GM23338 (cell line): ENCODE measurements at regions not wholly inside any gene's neighbourhood (a gene's known extent, or its start where the extent isn't known, plus 50 kb on each side); places are given as distances from the start of the nearest gene placed in this dataset.

Experiments used
- ATAC-seq: fragments of 200-7000 bp; cut with Tn5 transposase; 3 replicates; pipeline ENCODE4 v1.9.1; 2020
- DNase-seq: peaks from one replicate; pipeline ENCODE4 v3.0.0-alpha.2; 2015; ENCODE audit warnings: low spot score
- H2AFZ ChIP-seq: fragments of 200-600 bp; sonication (generic); 2 replicates; pipeline ENCODE4 v1.8.0; 2016; ENCODE audit warnings: antibody characterized with exemption, mild to moderate bottlenecking, moderate library complexity
- H3F3A ChIP-seq: fragments of 200-600 bp; sonication (generic); replicated peaks from 2 replicates; pipeline ENCODE4 v1.8.0; 2017; ENCODE audit warnings: antibody characterized with exemption, mixed run types, low read depth
- H3K27ac ChIP-seq: fragments of 200-600 bp; sonication (generic); 2 replicates; pipeline ENCODE4 v1.6.1; 2016; ENCODE audit warnings: low read depth
- H3K27me3 ChIP-seq: fragments of 200-600 bp; sonication (generic); 2 replicates; pipeline ENCODE4 v1.8.0; 2016; ENCODE audit warnings: mild to moderate bottlenecking, mixed run types, moderate library complexity; ENCODE audit not compliant: insufficient read depth
- H3K36me3 ChIP-seq: fragments of 200-600 bp; sonication (generic); 2 replicates; pipeline ENCODE4 v1.8.0; 2016; ENCODE audit warnings: mild to moderate bottlenecking; ENCODE audit not compliant: insufficient read depth
- H3K4me1 ChIP-seq: fragments of 200-600 bp; sonication (generic); 2 replicates; pipeline ENCODE4 v1.8.0; 2016; ENCODE audit warnings: mild to moderate bottlenecking, moderate library complexity; ENCODE audit not compliant: insufficient read depth
- H3K4me2 ChIP-seq: fragments of 200-600 bp; sonication (generic); 2 replicates; pipeline ENCODE4 v1.7.1; 2017; ENCODE audit warnings: mixed run types
- H3K4me3 ChIP-seq: fragments of 200-600 bp; sonication (generic); 2 replicates; pipeline ENCODE4 v1.6.1; 2016; ENCODE audit warnings: mixed run types
- H3K79me2 ChIP-seq: fragments of 200-600 bp; sonication (generic); replicated peaks from 2 replicates; pipeline ENCODE4 v1.8.0; 2017; ENCODE audit warnings: mild to moderate bottlenecking; ENCODE audit not compliant: insufficient read depth
- H3K9me2 ChIP-seq: fragments of 200-600 bp; sonication (generic); 2 replicates; pipeline ENCODE4 v1.8.0; 2017; ENCODE audit not compliant: insufficient read depth
- H4K20me1 ChIP-seq: fragments of 200-600 bp; sonication (generic); replicated peaks from 2 replicates; pipeline ENCODE4 v1.8.0; 2017; ENCODE audit warnings: mild to moderate bottlenecking; ENCODE audit not compliant: insufficient read depth
- H3K27ac Mint-ChIP-seq: 2 replicates; pipeline ENCODE4 v1.8.0; 2020; ENCODE audit warnings: inconsistent platforms, mild to moderate bottlenecking, moderate library complexity, mixed read lengths
- H3K27me3 Mint-ChIP-seq: 3 replicates; pipeline ENCODE4 v1.8.0; 2022; ENCODE audit warnings: low read depth, mild to moderate bottlenecking, moderate library complexity, mixed read lengths, inconsistent platforms; ENCODE audit not compliant: insufficient read depth, poor library complexity
- H3K36me3 Mint-ChIP-seq: 3 replicates; pipeline ENCODE4 v1.8.0; 2021; ENCODE audit warnings: low read depth, mild to moderate bottlenecking, inconsistent platforms, moderate library complexity, mixed read lengths
- H3K4me1 Mint-ChIP-seq: 3 replicates; pipeline ENCODE4 v1.8.0; 2020; ENCODE audit warnings: mild to moderate bottlenecking, inconsistent platforms, mixed read lengths
- H3K4me3 Mint-ChIP-seq: 3 replicates; pipeline ENCODE4 v1.8.0; 2021; ENCODE audit warnings: moderate library complexity, mild to moderate bottlenecking, inconsistent platforms, mixed read lengths
- H3K9me3 Mint-ChIP-seq: 3 replicates; pipeline ENCODE4 v1.8.0; 2020; ENCODE audit warnings: moderate library complexity, mild to moderate bottlenecking, inconsistent platforms, mixed read lengths
- CREB1 ChIP-seq: fragments of 250-450 bp; sonication (Bioruptor Pico); IDR thresholded peaks from 2 replicates; pipeline ENCODE4 v1.5.0; 2020; ENCODE audit warnings: low read depth, mild to moderate bottlenecking, moderate library complexity
- STAT1 ChIP-seq: IDR thresholded peaks from one replicate; pipeline ENCODE4 v1.6.1; 2016; ENCODE audit warnings: antibody characterized with exemption; ENCODE audit not compliant: unreplicated experiment
- TF ChIP-seq, protein P1 (sequence below): fragments of 250-450 bp; sonication (Bioruptor Pico); IDR thresholded peaks from 2 replicates; pipeline ENCODE4 v1.5.0; 2020; ENCODE audit warnings: mild to moderate bottlenecking, moderate library complexity
- TF ChIP-seq, protein P2 (sequence below), 2 experiments: fragments of 200-600 bp in 1 of 2; sonication (generic) in 1 of 2; conservative IDR thresholded peaks; 2 replicates each; pipeline versions ENCODE4 v1.5.1 to v1.6.1; 2016 to 2017; ENCODE audit warnings: antibody characterized with exemption in 2 of 2, low read depth in 2 of 2, mild to moderate bottlenecking in 2 of 2, moderate library complexity in 1 of 2

DNA sequence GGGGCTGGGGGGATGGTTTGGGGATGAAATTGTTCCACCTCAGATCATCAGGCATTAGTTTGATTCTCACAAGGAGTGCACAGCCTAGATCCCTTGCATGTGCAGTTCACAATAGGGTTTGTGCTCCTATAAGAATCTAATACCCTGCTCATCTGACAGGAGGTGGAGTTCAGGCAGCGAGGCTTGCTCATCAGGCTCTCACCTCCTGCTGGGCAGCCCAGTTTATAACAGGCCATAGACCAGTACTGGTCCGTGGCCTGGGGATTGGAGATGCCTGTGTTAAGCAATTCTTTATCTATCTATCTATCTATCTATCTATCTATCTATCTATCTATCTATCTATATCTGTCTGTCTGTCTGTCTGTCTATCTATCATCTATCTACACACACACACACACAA is 525.3 kb upstream of the DAB1 start:
- no peak for ATAC-seq
- no peaks in the 10 kb centered on the region for H3K9me3 Mint-ChIP-seq
- H3K4me3 Mint-ChIP-seq, result no peak overlapping the region
- Histone ChIP-seq H4K20me1 (no peaks in the 10 kb centered on the region), H3K36me3 (no peaks in the 10 kb centered on the region), H3K27me3 (no peaks in the 10 kb centered on the region), H3K27ac (no peak overlapping the region), H3F3A (no peaks in the 10 kb centered on the region), H3K4me3 (no peak overlapping the region), H3K4me2 (no peak overlapping the region), H3K79me2 (no peaks in the 10 kb centered on the region), H3K4me1 (no peaks in the 10 kb centered on the region), H3K9me2 (peaks cover 15% of the 10 kb centered on the region), H2AFZ (no peak overlapping the region)
- no peaks in the 10 kb centered on the region; the same call in 2 of the 3 replicates for H3K4me1 Mint-ChIP-seq
- DNase-seq, result peak; percentile 41
- no peak overlapping the region for H3K27ac Mint-ChIP-seq
- H3K27me3 Mint-ChIP-seq, result no peaks in the 10 kb centered on the region
- no peaks in the 10 kb centered on the region for H3K36me3 Mint-ChIP-seq
- TF ChIP-seq CREB1 (CRISPR knock-in tag), result no peak
- TF ChIP-seq, protein P1, sequence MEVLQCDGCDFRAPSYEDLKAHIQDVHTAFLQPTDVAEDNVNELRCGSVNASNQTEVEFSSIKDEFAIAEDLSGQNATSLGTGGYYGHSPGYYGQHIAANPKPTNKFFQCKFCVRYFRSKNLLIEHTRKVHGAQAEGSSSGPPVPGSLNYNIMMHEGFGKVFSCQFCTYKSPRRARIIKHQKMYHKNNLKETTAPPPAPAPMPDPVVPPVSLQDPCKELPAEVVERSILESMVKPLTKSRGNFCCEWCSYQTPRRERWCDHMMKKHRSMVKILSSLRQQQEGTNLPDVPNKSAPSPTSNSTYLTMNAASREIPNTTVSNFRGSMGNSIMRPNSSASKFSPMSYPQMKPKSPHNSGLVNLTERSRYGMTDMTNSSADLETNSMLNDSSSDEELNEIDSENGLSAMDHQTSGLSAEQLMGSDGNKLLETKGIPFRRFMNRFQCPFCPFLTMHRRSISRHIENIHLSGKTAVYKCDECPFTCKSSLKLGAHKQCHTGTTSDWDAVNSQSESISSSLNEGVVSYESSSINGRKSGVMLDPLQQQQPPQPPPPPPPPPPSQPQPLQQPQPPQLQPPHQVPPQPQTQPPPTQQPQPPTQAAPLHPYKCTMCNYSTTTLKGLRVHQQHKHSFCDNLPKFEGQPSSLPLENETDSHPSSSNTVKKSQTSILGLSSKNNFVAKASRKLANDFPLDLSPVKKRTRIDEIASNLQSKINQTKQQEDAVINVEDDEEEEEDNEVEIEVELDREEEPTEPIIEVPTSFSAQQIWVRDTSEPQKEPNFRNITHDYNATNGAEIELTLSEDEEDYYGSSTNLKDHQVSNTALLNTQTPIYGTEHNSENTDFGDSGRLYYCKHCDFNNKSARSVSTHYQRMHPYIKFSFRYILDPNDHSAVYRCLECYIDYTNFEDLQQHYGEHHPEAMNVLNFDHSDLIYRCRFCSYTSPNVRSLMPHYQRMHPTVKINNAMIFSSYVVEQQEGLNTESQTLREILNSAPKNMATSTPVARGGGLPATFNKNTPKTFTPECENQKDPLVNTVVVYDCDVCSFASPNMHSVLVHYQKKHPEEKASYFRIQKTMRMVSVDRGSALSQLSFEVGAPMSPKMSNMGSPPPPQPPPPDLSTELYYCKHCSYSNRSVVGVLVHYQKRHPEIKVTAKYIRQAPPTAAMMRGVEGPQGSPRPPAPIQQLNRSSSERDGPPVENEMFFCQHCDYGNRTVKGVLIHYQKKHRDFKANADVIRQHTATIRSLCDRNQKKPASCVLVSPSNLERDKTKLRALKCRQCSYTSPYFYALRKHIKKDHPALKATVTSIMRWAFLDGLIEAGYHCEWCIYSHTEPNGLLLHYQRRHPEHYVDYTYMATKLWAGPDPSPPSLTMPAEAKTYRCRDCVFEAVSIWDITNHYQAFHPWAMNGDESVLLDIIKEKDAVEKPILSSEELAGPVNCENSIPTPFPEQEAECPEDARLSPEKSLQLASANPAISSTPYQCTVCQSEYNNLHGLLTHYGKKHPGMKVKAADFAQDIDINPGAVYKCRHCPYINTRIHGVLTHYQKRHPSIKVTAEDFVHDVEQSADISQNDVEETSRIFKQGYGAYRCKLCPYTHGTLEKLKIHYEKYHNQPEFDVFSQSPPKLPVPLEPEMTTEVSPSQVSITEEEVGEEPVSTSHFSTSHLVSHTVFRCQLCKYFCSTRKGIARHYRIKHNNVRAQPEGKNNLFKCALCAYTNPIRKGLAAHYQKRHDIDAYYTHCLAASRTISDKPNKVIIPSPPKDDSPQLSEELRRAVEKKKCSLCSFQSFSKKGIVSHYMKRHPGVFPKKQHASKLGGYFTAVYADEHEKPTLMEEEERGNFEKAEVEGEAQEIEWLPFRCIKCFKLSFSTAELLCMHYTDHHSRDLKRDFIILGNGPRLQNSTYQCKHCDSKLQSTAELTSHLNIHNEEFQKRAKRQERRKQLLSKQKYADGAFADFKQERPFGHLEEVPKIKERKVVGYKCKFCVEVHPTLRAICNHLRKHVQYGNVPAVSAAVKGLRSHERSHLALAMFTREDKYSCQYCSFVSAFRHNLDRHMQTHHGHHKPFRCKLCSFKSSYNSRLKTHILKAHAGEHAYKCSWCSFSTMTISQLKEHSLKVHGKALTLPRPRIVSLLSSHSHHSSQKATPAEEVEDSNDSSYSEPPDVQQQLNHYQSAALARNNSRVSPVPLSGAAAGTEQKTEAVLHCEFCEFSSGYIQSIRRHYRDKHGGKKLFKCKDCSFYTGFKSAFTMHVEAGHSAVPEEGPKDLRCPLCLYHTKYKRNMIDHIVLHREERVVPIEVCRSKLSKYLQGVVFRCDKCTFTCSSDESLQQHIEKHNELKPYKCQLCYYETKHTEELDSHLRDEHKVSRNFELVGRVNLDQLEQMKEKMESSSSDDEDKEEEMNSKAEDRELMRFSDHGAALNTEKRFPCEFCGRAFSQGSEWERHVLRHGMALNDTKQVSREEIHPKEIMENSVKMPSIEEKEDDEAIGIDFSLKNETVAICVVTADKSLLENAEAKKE (CRISPR knock-in tag), result no peak

DNA sequence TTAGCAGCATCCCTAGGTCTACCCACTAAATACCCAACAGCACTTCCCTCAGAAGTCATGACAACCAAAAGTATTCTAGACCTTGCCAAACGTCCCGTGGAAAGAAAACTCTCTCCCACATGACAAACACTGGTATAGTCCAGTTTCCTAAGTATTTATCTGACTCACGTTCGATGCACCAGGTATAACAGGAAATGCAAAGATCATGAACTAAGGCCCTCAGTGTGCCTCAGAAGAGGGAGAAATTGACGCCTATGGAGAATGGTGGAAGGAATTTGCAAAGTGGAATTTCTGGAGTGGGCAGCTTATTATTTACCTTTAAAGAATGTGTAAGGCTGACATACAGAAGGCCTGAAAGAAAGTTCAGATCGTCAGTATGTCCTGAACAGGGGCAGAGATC is 523.6 kb upstream of the DAB1 start:
- no peak overlapping the region for H3K27ac Mint-ChIP-seq
- H3K4me3 ChIP-seq, result no peak overlapping the region
- H3K27me3 ChIP-seq, result no peaks in the 10 kb centered on the region
- H3K4me1 ChIP-seq, result no peaks in the 10 kb centered on the region
- 0 out of 2 replicates have a peak, but pooled peaks cover 8% of the 10 kb centered on the region for H3K9me2 ChIP-seq
- no peak overlapping the region for H3K4me3 Mint-ChIP-seq
- H2AFZ ChIP-seq, result no peak overlapping the region
- H4K20me1 ChIP-seq, result no peaks in the 10 kb centered on the region
- no peak overlapping the region for H3K4me2 ChIP-seq
- H3K4me1 Mint-ChIP-seq, result no peaks in the 10 kb centered on the region
- H3K27ac ChIP-seq, result no peak overlapping the region
- H3K79me2 ChIP-seq, result no peaks in the 10 kb centered on the region
- no peaks in the 10 kb centered on the region for H3K27me3 Mint-ChIP-seq
- H3K9me3 Mint-ChIP-seq, result no peaks in the 10 kb centered on the region
- H3K36me3 ChIP-seq, result no peaks in the 10 kb centered on the region
- no peaks in the 10 kb centered on the region for H3K36me3 Mint-ChIP-seq
- no peak for DNase-seq
- H3F3A ChIP-seq, result 0 out of 2 replicates have a peak, but pooled peaks cover 2% of the 10 kb centered on the region
- ATAC-seq, result no peak
- TF ChIP-seq STAT1 (no peak), CREB1 (CRISPR knock-in tag) (no peak)
- TF ChIP-seq, protein P1 (CRISPR knock-in tag), result no peak
- TF ChIP-seq, protein P2, sequence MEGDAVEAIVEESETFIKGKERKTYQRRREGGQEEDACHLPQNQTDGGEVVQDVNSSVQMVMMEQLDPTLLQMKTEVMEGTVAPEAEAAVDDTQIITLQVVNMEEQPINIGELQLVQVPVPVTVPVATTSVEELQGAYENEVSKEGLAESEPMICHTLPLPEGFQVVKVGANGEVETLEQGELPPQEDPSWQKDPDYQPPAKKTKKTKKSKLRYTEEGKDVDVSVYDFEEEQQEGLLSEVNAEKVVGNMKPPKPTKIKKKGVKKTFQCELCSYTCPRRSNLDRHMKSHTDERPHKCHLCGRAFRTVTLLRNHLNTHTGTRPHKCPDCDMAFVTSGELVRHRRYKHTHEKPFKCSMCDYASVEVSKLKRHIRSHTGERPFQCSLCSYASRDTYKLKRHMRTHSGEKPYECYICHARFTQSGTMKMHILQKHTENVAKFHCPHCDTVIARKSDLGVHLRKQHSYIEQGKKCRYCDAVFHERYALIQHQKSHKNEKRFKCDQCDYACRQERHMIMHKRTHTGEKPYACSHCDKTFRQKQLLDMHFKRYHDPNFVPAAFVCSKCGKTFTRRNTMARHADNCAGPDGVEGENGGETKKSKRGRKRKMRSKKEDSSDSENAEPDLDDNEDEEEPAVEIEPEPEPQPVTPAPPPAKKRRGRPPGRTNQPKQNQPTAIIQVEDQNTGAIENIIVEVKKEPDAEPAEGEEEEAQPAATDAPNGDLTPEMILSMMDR (conservative IDR thresholded peaks at IDR 0.05; ENCODE audit: low read depth in 2 of 2), result no peak
